A673 (cell line): ENCODE measurements at regions not wholly inside any gene's neighbourhood (a gene's known extent, or its start where the extent isn't known, plus 50 kb on each side); places are given as distances from the start of the nearest gene placed in this dataset.

Source experiments
- BruUV-seq: library from RNA; stranded (reverse); fragments of 400-500 nt; replicated peaks from 2 replicates; lab custom pipeline; 2021; lab: Mats Ljungman, UMichigan
- CTCF ChIA-PET: fragments of 300-600 bp; sonication (Branson Sonifier 250); formaldehyde crosslinking; loops from one replicate; lab custom pipeline; 2022; ENCODE audit warnings: antibody characterized with exemption; lab: Charles Lee
- POLR2A ChIA-PET: fragments of 300-600 bp; sonication (Branson Sonifier 250); formaldehyde crosslinking; loops from one replicate; lab custom pipeline; 2022; ENCODE audit warnings: antibody characterized with exemption; ENCODE audit not compliant: low non-redundant PET; lab: Charles Lee
- DNase-seq: peaks from one replicate; pipeline ENCODE4 v3.0.0-alpha.2; 2015; ENCODE audit warnings: low spot score
- H3K27ac ChIP-seq: fragments of 200-600 bp; sonication (generic); 2 replicates; pipeline ENCODE4 v1.5.1; 2016; ENCODE audit warnings: mixed run types, low read depth, mild to moderate bottlenecking, mixed read lengths, antibody characterized with exemption, low read length; ENCODE audit not compliant: poor library complexity, severe bottlenecking
- H3K27me3 ChIP-seq: fragments of 200-600 bp; sonication (generic); replicated peaks from 2 replicates; pipeline ENCODE4 v1.6.1; 2017; ENCODE audit warnings: mixed run types, low read depth, mild to moderate bottlenecking, mixed read lengths, antibody characterized with exemption, low read length; ENCODE audit not compliant: insufficient read depth, poor library complexity
- H3K36me3 ChIP-seq: fragments of 200-600 bp; sonication (generic); 2 replicates; pipeline ENCODE4 v1.6.1; 2016; ENCODE audit warnings: mixed run types, mild to moderate bottlenecking, mixed read lengths, antibody characterized with exemption, low read length; ENCODE audit not compliant: insufficient read depth, poor library complexity, severe bottlenecking
- H3K4me1 ChIP-seq: fragments of 200-600 bp; sonication (generic); 2 replicates; pipeline ENCODE4 v1.6.1; 2017; ENCODE audit warnings: mixed run types, mild to moderate bottlenecking, mixed read lengths, antibody characterized with exemption, low read length; ENCODE audit not compliant: insufficient read depth, poor library complexity, severe bottlenecking
- H3K4me3 ChIP-seq: fragments of 200-600 bp; sonication (generic); 2 replicates; pipeline ENCODE4 v1.5.1; 2016; ENCODE audit warnings: low read depth, mixed run types, mild to moderate bottlenecking, mixed read lengths, low read length; ENCODE audit not compliant: poor library complexity, severe bottlenecking
- H3K9me3 ChIP-seq: fragments of 200-600 bp; sonication (generic); 2 replicates; pipeline ENCODE4 v1.6.1; 2016; ENCODE audit warnings: mixed run types, low read depth, mild to moderate bottlenecking, mixed read lengths, antibody characterized with exemption, low read length; ENCODE audit not compliant: poor library complexity, severe bottlenecking
- CTCF ChIP-seq: fragments of 300-800, 200-600 bp; sonication (generic); conservative IDR thresholded peaks from 2 replicates; pipeline ENCODE4 v1.5.1; 2017; ENCODE audit warnings: low read depth, mild to moderate bottlenecking, antibody characterized with exemption, low read length, moderate library complexity, mixed read lengths
- EZH2 ChIP-seq: fragments of 200-600 bp; sonication (generic); IDR thresholded peaks from 2 replicates; pipeline ENCODE4 v1.6.1; 2017; ENCODE audit warnings: borderline replicate concordance, low read depth, mild to moderate bottlenecking, mixed read lengths, antibody characterized with exemption, low read length; ENCODE audit not compliant: poor library complexity, severe bottlenecking
- intact Hi-C: fragments of 100-400 bp; cut with micrococcal nuclease; formaldehyde crosslinking; loops from one replicate; pipeline ENCODE4 v1.10.0; 2022; ENCODE audit not compliant: unreplicated experiment

DNA sequence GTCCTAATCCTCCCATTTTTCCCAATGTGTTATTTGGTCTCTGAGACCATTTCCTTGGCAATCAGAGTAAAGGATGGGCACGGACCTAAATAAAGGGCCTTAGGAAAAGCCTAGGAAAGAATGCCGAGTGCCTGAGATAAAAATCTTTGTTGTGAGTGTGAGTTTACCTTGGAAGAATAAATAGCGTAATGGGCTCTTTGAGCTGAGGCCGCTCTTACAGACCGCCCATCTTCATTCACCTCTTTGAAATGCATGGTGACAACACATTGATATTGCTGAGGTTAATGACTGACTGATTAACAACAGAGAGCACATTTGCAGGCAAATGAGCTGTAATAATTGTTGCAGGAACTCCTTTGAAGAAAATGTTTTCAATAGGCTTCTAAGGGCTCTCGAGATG is 1967.1 kb upstream of the WWC1 start:
- Histone ChIP-seq H3K4me3 (no peak overlapping the region), H3K9me3 (no peaks in the 10 kb centered on the region), H3K4me1 (no peaks in the 10 kb centered on the region), H3K27ac (no peak overlapping the region), H3K36me3 (no peaks in the 10 kb centered on the region), H3K27me3 (no peaks in the 10 kb centered on the region)
- BruUV-seq: no TSS peak
- intact Hi-C loops: no loop called here
- CTCF ChIA-PET: no interaction called here
- DNase-seq: no peak
- TF ChIP-seq EZH2: no peak
- TF ChIP-seq CTCF: no peak
- POLR2A ChIA-PET: no interaction called here

DNA sequence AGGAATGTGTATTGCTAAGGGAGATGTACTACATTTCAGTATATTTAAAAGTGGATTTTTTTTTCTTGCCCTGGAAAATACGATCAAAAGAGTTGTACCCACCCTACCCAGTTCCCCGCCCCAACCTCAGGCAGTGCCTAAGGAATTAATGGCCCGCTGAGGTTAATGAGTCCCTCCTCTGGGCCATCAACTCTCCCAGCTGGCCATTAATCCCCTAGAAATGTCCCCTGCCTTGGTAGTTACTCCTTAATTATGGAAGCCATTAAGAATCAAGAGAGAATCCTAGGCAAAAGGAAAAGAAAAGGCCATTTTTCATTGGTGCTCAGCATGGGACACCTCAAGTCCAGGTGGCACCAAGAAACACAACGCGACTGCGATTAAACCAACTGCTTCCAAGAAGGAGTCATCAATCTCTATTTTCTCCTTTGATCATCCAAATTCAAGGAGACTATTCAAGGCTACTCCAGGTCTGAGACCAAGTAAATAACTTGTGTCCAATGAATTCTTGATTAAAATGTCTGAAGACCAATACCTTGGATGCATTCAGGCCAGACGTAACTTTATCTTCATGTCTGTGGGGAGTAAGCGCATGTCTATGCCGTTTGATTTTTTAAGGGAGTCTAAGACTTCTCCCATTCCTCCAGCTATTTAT is 1962.2 kb upstream of the WWC1 start:
- no peaks in the 10 kb centered on the region for H3K9me3 ChIP-seq
- no peaks in the 10 kb centered on the region for H3K27me3 ChIP-seq
- H3K36me3 ChIP-seq: no peaks in the 10 kb centered on the region
- no TSS peak for BruUV-seq
- intact Hi-C loops: no loop called here
- no peak for DNase-seq
- H3K4me1 ChIP-seq: no peaks in the 10 kb centered on the region
- no peak for TF ChIP-seq CTCF
- no peak for TF ChIP-seq EZH2
- POLR2A ChIA-PET: no interaction called here
- no peak overlapping the region for H3K4me3 ChIP-seq
- no peak overlapping the region for H3K27ac ChIP-seq
- CTCF ChIA-PET: no interaction called here

DNA sequence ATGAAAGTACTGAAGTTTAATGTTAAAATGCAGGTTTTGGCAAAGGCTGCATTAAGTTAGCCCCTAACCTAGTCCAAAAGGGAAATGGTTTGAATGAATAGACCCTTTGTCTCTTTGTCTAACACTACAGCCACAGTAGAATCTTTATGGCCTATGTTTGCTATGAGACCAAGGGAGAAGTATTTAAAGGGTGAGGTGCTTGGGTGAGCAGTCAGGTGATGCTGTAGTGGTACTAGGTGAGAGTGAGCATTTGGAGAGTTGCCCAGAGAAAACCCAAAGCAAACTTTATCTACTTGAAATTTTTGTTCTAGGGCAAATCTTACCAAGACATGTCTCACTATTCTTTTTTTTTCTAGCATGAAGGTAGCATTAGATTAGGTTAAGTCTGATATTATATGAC is 1961.4 kb upstream of the WWC1 start:
- CTCF ChIA-PET: no interaction called here
- peaks cover 4% of the 10 kb centered on the region for H3K27me3 ChIP-seq
- no peak overlapping the region for H3K27ac ChIP-seq
- H3K9me3 ChIP-seq: no peaks in the 10 kb centered on the region
- intact Hi-C loops: no loop called here
- no peaks in the 10 kb centered on the region for H3K4me1 ChIP-seq
- POLR2A ChIA-PET: no interaction called here
- H3K4me3 ChIP-seq: no peak overlapping the region
- no peak for TF ChIP-seq EZH2
- TF ChIP-seq CTCF: no peak
- no peak for DNase-seq
- BruUV-seq: no TSS peak
- no peaks in the 10 kb centered on the region for H3K36me3 ChIP-seq
